Lower leg skin (tissue), 3 donors: ENCODE measurements at regions not wholly inside any gene's neighbourhood (a gene's known extent, or its start where the extent isn't known, plus 50 kb on each side); places are given as distances from the start of the nearest gene placed in this dataset.

Experiments
- CTCF ChIP-seq, 3 donors: fragments of 450-650 bp; IDR thresholded peaks; one replicate each; pipeline ENCODE4 v1.5.1; 2016; ENCODE audit warnings: antibody characterized with exemption in 3 of 3, mild to moderate bottlenecking in 3 of 3, moderate library complexity in 2 of 3
- POLR2A ChIP-seq, 2 donors: fragments of 450-650 bp; IDR thresholded peaks; one replicate each; pipeline ENCODE4 v1.6.1; 2016 to 2017; ENCODE audit warnings: antibody characterized with exemption in 2 of 2, mild to moderate bottlenecking in 1 of 2, moderate library complexity in 1 of 2

GRCh38 chr12:47311568-47311967 is 231.8 kb upstream of the AMIGO2 start:
- no peak for TF ChIP-seq CTCF (IDR thresholded peaks at IDR 0.05)
- no peak for TF ChIP-seq POLR2A (IDR thresholded peaks at IDR 0.05)
